ENCODE measurements at regions not wholly inside any gene's neighbourhood (a gene's known extent, or its start where the extent isn't known, plus 50 kb on each side); places are given as distances from the start of the nearest gene placed in this dataset.

DNA sequence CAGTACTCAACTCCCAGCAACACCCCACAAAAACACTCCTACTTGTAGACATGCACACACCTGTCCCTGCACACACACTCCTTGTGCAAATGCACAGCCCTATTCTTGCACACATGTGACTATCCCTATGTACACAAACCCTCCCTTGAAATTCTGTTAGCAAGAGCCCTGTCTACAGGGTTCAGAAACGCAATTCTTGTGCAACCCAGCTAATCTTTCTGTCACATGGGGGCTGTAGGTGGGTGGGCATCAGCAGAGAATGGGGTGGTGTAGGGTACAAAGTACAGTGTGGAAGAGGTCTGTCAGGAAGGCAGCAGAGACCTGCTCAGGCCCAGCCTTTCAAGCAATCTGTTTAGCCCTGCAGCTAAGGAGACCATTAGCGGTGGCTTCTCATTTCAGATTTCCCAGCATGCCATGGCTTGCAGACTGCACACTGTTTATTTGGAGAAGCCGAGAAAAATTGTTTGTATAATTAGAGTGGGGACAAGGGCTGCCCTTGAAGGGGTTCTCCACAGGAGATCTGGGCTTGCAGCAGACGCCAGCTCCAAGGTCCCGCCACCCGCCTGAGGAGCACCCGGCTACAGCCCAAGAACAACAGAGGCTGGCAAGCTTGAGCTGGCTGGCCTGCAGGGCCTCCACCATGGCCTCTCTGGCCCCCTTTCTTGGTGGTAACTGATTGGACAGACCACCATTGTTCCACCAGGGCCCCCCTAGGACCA lies 144.0 kb upstream of the PJA1 start:
- peak; percentile 90 for FAIRE-seq
- POLR2A ChIA-PET, result no interaction called here
- 0 out of 2 replicates have a peak, but pooled peaks have one; percentile 17 for TF ChIP-seq KDM6A (CRISPR knock-in tag; IDR thresholded peaks at IDR 0.05; ENCODE audit: low read depth)
- no peak for TF ChIP-seq SOX6 (IDR thresholded peaks at IDR 0.05)
- peak; percentile 17; the same call in 1 of the 2 replicates for TF ChIP-seq SOX6 (CRISPR knock-in tag; IDR thresholded peaks at IDR 0.05)
- TF ChIP-seq SETDB1 (CRISPR knock-in tag; IDR thresholded peaks at IDR 0.05; ENCODE audit: borderline replicate concordance), result no peak
- no peak for TF ChIP-seq HCFC1 (IDR thresholded peaks at IDR 0.05; ENCODE audit: low read depth, low read length)
- 0 out of 2 replicates have a peak, but pooled peaks have one; percentile 20 for TF ChIP-seq SP5 (CRISPR knock-in tag; IDR thresholded peaks at IDR 0.05; ENCODE audit: borderline replicate concordance, low read depth)
- peak; percentile 45 for TF ChIP-seq FOXA3 (CRISPR knock-in tag; IDR thresholded peaks at IDR 0.05)
- TF ChIP-seq PITX1 (CRISPR knock-in tag; IDR thresholded peaks at IDR 0.05), result peak; percentile 37; the same call in 1 of the 2 replicates
- TF ChIP-seq HNF4A (CRISPR knock-in tag; IDR thresholded peaks at IDR 0.05), result peak; percentile 83
- 0 out of 2 replicates have a peak, but pooled peaks have one; percentile 15 for TF ChIP-seq HDAC2 (CRISPR knock-in tag; IDR thresholded peaks at IDR 0.05)
- peak; percentile 64; the same call in 1 of the 2 replicates for TF ChIP-seq CEBPB (IDR thresholded peaks at IDR 0.05; ENCODE audit: borderline replicate concordance, low read depth, low read length)
- TF ChIP-seq ZSCAN29 (CRISPR knock-in tag; conservative IDR thresholded peaks at IDR 0.05), result peak; percentile 87
- no peak for TF ChIP-seq ZNF205 (CRISPR knock-in tag; IDR thresholded peaks at IDR 0.05)
- TF ChIP-seq ZNF230 (CRISPR knock-in tag; IDR thresholded peaks at IDR 0.05), result no peak
- TF ChIP-seq, protein P1, sequence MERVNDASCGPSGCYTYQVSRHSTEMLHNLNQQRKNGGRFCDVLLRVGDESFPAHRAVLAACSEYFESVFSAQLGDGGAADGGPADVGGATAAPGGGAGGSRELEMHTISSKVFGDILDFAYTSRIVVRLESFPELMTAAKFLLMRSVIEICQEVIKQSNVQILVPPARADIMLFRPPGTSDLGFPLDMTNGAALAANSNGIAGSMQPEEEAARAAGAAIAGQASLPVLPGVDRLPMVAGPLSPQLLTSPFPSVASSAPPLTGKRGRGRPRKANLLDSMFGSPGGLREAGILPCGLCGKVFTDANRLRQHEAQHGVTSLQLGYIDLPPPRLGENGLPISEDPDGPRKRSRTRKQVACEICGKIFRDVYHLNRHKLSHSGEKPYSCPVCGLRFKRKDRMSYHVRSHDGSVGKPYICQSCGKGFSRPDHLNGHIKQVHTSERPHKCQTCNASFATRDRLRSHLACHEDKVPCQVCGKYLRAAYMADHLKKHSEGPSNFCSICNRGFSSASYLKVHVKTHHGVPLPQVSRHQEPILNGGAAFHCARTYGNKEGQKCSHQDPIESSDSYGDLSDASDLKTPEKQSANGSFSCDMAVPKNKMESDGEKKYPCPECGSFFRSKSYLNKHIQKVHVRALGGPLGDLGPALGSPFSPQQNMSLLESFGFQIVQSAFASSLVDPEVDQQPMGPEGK (CRISPR knock-in tag; IDR thresholded peaks at IDR 0.05), result peak; percentile 82
- TF ChIP-seq NCOR1 (IDR thresholded peaks at IDR 0.05; ENCODE audit: borderline replicate concordance, low read length), result peak; percentile 57; the same call in 1 of the 2 replicates
- TF ChIP-seq, protein P2, sequence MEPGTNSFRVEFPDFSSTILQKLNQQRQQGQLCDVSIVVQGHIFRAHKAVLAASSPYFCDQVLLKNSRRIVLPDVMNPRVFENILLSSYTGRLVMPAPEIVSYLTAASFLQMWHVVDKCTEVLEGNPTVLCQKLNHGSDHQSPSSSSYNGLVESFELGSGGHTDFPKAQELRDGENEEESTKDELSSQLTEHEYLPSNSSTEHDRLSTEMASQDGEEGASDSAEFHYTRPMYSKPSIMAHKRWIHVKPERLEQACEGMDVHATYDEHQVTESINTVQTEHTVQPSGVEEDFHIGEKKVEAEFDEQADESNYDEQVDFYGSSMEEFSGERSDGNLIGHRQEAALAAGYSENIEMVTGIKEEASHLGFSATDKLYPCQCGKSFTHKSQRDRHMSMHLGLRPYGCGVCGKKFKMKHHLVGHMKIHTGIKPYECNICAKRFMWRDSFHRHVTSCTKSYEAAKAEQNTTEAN (CRISPR knock-in tag; conservative IDR thresholded peaks at IDR 0.05), result peak; percentile 97
- TF ChIP-seq POLR2A (IDR thresholded peaks at IDR 0.05; ENCODE audit: insufficient read depth in 1 of 2, low read depth in 2 of 2, low read length in 2 of 2), result no peak
- TF ChIP-seq, protein P3, sequence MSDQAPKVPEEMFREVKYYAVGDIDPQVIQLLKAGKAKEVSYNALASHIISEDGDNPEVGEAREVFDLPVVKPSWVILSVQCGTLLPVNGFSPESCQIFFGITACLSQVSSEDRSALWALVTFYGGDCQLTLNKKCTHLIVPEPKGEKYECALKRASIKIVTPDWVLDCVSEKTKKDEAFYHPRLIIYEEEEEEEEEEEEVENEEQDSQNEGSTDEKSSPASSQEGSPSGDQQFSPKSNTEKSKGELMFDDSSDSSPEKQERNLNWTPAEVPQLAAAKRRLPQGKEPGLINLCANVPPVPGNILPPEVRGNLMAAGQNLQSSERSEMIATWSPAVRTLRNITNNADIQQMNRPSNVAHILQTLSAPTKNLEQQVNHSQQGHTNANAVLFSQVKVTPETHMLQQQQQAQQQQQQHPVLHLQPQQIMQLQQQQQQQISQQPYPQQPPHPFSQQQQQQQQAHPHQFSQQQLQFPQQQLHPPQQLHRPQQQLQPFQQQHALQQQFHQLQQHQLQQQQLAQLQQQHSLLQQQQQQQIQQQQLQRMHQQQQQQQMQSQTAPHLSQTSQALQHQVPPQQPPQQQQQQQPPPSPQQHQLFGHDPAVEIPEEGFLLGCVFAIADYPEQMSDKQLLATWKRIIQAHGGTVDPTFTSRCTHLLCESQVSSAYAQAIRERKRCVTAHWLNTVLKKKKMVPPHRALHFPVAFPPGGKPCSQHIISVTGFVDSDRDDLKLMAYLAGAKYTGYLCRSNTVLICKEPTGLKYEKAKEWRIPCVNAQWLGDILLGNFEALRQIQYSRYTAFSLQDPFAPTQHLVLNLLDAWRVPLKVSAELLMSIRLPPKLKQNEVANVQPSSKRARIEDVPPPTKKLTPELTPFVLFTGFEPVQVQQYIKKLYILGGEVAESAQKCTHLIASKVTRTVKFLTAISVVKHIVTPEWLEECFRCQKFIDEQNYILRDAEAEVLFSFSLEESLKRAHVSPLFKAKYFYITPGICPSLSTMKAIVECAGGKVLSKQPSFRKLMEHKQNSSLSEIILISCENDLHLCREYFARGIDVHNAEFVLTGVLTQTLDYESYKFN (CRISPR knock-in tag; conservative IDR thresholded peaks at IDR 0.05), result peak; percentile 36; the same call in 1 of the 2 replicates
- TF ChIP-seq NCOA2 (CRISPR knock-in tag; IDR thresholded peaks at IDR 0.05), result 0 out of 2 replicates have a peak, but pooled peaks have one; percentile 23

More for the DNA sequence above, 144.0 kb upstream of the PJA1 start:
- in situ Hi-C loops (cut with HindIII; ENCODE audit: extremely low pct_ligation_motif_present, low pct_unique_long_range_greater_than_20kb), result no loop called here
- peak; percentile 71 for DNase-seq (ENCODE audit: low spot score)
- no peak overlapping the region for H2AFZ ChIP-seq (ENCODE audit: low read length)
- H3K4me3 ChIP-seq (replicated peaks in 1 of 3; ENCODE audit: insufficient read depth in 1 of 3, low read depth in 2 of 3, low read length in 3 of 3), result peak overlapping the region in 1 of 3 experiments; percentile 23; a peak in 2 of 6 replicates
- no peaks in the 10 kb centered on the region; a peak in 1 of 5 replicates for H3K27me3 ChIP-seq (ENCODE audit: control insufficient read depth in 1 of 2, insufficient read depth in 2 of 2, low read length in 2 of 2)
- H3K4me2 ChIP-seq (ENCODE audit: low read depth, low read length), result peak overlapping the region; percentile 49
- 0% methylated on average over 1 of the region's 7 CpGs for WGBS (ENCODE audit: low lambda C conversion rate)
- H3K36me3 ChIP-seq (replicated peaks in 1 of 2; ENCODE audit: control insufficient read depth in 1 of 2, insufficient read depth in 2 of 2, low read length in 2 of 2), result no peaks in the 10 kb centered on the region
- CTCF ChIA-PET (ENCODE audit: low intra/inter-chr PET ratio, low total read pairs), result no interaction called here
- intact Hi-C loops (cut with micrococcal nuclease; ENCODE audit: unreplicated experiment), result no loop called here
- H3K4me1 ChIP-seq (ENCODE audit: insufficient read depth, low read length), result peaks cover 18% of the 10 kb centered on the region
- ATAC-seq, result peak; percentile 93
- BruUV-seq (replicated peaks), result no TSS peak
- no peak overlapping the region for H3K9ac ChIP-seq (ENCODE audit: insufficient read depth, low read depth, low read length)
- no peaks in the 10 kb centered on the region for H3K9me3 ChIP-seq (ENCODE audit: low read length)
- H3K79me2 ChIP-seq (ENCODE audit: insufficient read depth, low read length), result no peaks in the 10 kb centered on the region
- H3K27ac ChIP-seq (ENCODE audit: extremely low read length, insufficient read depth, low read length), result peak overlapping the region; percentile 40
- H4K20me1 ChIP-seq (ENCODE audit: insufficient read depth, low read length), result no peaks in the 10 kb centered on the region

Measured in HepG2 (cell line).